Fibroblast of lung (primary cell): ENCODE measurements at regions not wholly inside any gene's neighbourhood (a gene's known extent, or its start where the extent isn't known, plus 50 kb on each side); places are given as distances from the start of the nearest gene placed in this dataset.

Experiments used
- DNase-seq, 2 donors: peaks; one replicate each; pipeline versions ENCODE4 v3.0.0 to v3.0.0-alpha.2; 2010; ENCODE audit warnings: low read depth in 2 of 2
- H2AFZ ChIP-seq: 2 replicates; pipeline ENCODE4 v1.5.1; 2012; ENCODE audit warnings: low read length, control low read depth, inconsistent platforms
- H3K27ac ChIP-seq: 2 replicates; pipeline ENCODE4 v1.5.1; 2011; ENCODE audit warnings: low read length, control low read depth; ENCODE audit not compliant: insufficient read depth
- H3K27me3 ChIP-seq: 2 replicates; pipeline ENCODE4 v1.5.1; 2011; ENCODE audit warnings: mild to moderate bottlenecking, low read length; ENCODE audit not compliant: control insufficient read depth, insufficient read depth
- H3K36me3 ChIP-seq: 2 replicates; pipeline ENCODE4 v1.5.1; 2011; ENCODE audit warnings: low read length; ENCODE audit not compliant: control insufficient read depth, insufficient read depth
- H3K4me1 ChIP-seq: 2 replicates; pipeline ENCODE4 v1.5.1; 2011; ENCODE audit warnings: low read length; ENCODE audit not compliant: control insufficient read depth, insufficient read depth; ENCODE audit errors: extremely low read depth
- H3K4me2 ChIP-seq: 2 replicates; pipeline ENCODE4 v1.5.1; 2011; ENCODE audit warnings: low read length, control low read depth; ENCODE audit not compliant: insufficient read depth; ENCODE audit errors: extremely low read depth
- H3K4me3 ChIP-seq, 4 experiments: fragments of 200-600 bp in 1 of 4; sonication (generic) in 1 of 4; replicated peaks in 1 of 4; 2 replicates each; pipeline ENCODE4 v1.5.1; 2011 to 2016; ENCODE audit warnings: low read length in 4 of 4, low read depth in 3 of 4, mild to moderate bottlenecking in 3 of 4, control low read depth in 2 of 4, inconsistent platforms in 1 of 4, mixed read lengths in 1 of 4; ENCODE audit not compliant: insufficient read depth in 1 of 4; ENCODE audit errors: control extremely low read depth in 1 of 4
- H3K79me2 ChIP-seq: 2 replicates; pipeline ENCODE4 v1.5.1; 2012; ENCODE audit warnings: mild to moderate bottlenecking, low read length, inconsistent platforms; ENCODE audit not compliant: control insufficient read depth, insufficient read depth
- H3K9ac ChIP-seq: 2 replicates; pipeline ENCODE4 v1.5.1; 2011; ENCODE audit warnings: mild to moderate bottlenecking, low read length, control low read depth; ENCODE audit not compliant: insufficient read depth
- H3K9me3 ChIP-seq: 2 replicates; pipeline ENCODE4 v1.5.1; 2012; ENCODE audit warnings: low read depth, low read length; ENCODE audit not compliant: control insufficient read depth, insufficient read depth
- H4K20me1 ChIP-seq: 2 replicates; pipeline ENCODE4 v1.5.1; 2011; ENCODE audit warnings: low read length; ENCODE audit not compliant: control insufficient read depth, insufficient read depth; ENCODE audit errors: extremely low read depth
- EZH2 ChIP-seq: IDR thresholded peaks from 2 replicates; pipeline ENCODE4 v1.5.1; 2012; ENCODE audit warnings: low read length, control low read depth, mild to moderate bottlenecking; ENCODE audit errors: missing control alignments
- TF ChIP-seq, protein P1 (sequence below), 2 donors: IDR thresholded peaks in 1 of 2; conservative IDR thresholded peaks in 1 of 2; 1 replicate in 1 of 2; 2 replicates in 1 of 2; pipeline ENCODE4 v1.5.1; 2011 to 2012; ENCODE audit warnings: low read length in 2 of 2, control low read depth in 1 of 2, inconsistent platforms in 1 of 2, low read depth in 1 of 2, mild to moderate bottlenecking in 1 of 2

DNA sequence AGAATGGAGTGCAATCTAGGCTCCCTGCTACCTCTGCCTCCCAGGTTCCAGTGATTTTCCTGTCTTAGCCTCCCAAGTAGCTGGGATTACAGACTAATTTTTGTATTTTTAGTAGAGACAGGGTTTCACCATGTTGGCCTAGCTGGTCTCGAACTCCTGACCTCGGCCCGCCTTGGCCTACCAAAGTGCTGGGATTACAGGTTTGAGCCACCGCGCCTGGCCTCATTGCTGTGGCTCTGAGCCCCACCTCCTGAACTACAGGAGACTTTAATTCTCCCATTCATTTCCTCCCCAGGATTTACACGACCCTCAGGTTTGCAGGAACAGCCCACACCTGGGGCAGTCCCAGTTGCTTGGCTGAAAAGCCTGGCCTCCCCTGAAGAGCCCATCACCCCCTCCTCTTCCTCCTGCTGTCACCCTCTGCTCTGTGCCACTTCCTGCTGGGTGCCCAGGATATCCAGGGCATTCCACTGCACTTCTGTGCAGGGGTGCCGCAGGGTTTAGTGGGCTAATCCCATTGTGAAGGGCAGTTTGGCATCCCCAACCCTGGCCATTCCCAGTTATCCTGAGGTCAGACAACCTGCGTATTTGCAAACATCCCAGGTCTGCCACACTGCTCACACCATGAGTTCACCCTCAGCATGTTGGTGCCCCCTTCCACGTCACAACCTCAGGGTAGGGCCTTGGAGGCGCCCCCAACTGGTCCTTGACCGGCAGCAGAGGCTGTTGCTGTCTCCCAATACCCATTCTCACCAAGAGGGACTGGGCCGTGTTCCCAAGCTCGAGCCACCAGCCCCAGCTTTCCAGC, 265.0 kb upstream of the IRX4 start:
- no peaks in the 10 kb centered on the region for H3K27me3 ChIP-seq
- no peaks in the 10 kb centered on the region for H3K4me1 ChIP-seq
- H4K20me1 ChIP-seq: no peaks in the 10 kb centered on the region
- no peak overlapping the region for H3K27ac ChIP-seq
- no peak overlapping the region for H2AFZ ChIP-seq
- TF ChIP-seq, protein P1, sequence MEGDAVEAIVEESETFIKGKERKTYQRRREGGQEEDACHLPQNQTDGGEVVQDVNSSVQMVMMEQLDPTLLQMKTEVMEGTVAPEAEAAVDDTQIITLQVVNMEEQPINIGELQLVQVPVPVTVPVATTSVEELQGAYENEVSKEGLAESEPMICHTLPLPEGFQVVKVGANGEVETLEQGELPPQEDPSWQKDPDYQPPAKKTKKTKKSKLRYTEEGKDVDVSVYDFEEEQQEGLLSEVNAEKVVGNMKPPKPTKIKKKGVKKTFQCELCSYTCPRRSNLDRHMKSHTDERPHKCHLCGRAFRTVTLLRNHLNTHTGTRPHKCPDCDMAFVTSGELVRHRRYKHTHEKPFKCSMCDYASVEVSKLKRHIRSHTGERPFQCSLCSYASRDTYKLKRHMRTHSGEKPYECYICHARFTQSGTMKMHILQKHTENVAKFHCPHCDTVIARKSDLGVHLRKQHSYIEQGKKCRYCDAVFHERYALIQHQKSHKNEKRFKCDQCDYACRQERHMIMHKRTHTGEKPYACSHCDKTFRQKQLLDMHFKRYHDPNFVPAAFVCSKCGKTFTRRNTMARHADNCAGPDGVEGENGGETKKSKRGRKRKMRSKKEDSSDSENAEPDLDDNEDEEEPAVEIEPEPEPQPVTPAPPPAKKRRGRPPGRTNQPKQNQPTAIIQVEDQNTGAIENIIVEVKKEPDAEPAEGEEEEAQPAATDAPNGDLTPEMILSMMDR (conservative IDR thresholded peaks at IDR 0.05 in 1 of 2, IDR thresholded peaks at IDR 0.05 in 1 of 2; ENCODE audit: low read depth in 1 of 2, low read length in 2 of 2): no peak
- TF ChIP-seq EZH2: no peak
- no peaks in the 10 kb centered on the region for H3K36me3 ChIP-seq
- H3K4me2 ChIP-seq: no peak overlapping the region
- DNase-seq: no peak
- no peaks in the 10 kb centered on the region for H3K9me3 ChIP-seq
- no peak overlapping the region for H3K4me3 ChIP-seq
- no peaks in the 10 kb centered on the region for H3K79me2 ChIP-seq
- no peak overlapping the region for H3K9ac ChIP-seq

DNA sequence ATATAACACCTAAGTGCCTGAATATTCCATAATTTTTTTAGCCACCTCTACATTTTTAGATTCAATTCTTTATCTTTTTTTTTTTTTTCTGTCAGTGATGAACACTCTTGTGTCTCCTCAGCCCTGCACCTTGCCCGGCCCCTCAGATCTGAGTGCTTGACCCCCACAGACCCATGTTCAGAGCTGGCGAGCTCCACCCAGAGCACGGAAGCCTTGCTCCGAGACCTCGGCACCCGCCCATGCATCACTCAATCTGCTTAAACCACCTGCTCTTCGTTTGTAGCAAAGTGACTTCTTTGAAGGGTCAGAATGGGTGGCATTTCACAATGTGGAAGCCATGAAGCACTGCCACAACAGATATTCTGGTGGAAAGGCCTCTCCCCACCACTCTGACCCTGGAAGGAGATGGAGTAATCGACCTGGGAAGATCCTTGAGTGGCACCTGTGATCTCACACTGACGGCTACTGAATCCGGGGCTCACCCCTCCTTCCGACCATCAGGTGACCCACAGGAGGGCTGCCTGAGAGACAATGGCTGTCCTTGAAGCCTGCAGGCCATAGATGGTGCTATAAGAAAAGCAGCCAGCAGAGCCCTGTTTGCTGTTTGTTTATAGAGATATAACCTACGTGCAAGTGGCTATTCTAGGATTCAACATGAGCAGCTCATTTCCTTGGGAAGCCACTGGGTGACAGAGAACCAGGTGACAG, 261.1 kb upstream of the IRX4 start:
- H3K9ac ChIP-seq: no peak overlapping the region
- no peaks in the 10 kb centered on the region for H4K20me1 ChIP-seq
- H3K27me3 ChIP-seq: no peaks in the 10 kb centered on the region
- H3K27ac ChIP-seq: no peak overlapping the region
- TF ChIP-seq, protein P1 (conservative IDR thresholded peaks at IDR 0.05 in 1 of 2, IDR thresholded peaks at IDR 0.05 in 1 of 2; ENCODE audit: low read depth in 1 of 2, low read length in 2 of 2): no peak
- TF ChIP-seq EZH2: no peak
- no peak overlapping the region for H3K4me3 ChIP-seq
- H3K4me1 ChIP-seq: no peaks in the 10 kb centered on the region
- H3K36me3 ChIP-seq: no peaks in the 10 kb centered on the region
- H2AFZ ChIP-seq: no peak overlapping the region
- no peaks in the 10 kb centered on the region for H3K79me2 ChIP-seq
- no peaks in the 10 kb centered on the region for H3K9me3 ChIP-seq
- H3K4me2 ChIP-seq: no peak overlapping the region
- DNase-seq: no peak

DNA sequence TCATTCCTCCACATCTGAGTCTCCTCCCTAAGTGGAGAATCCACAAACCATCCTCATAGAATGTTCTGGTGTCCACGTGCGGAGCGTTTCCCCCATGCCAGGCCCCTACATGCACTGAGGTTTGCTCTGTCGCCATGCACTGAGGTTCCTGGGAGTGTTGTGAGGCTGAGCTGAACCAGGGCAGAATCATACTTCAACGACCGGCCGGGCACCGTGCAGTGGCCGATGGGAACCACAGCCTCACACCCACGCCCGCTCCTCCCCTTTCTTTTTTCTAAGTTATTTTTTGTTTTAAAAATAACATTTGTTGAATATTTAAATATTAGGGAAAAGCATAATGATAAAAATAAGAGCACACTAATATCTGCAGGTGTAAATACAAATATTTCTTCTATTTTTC, 260.4 kb upstream of the IRX4 start:
- no peaks in the 10 kb centered on the region for H3K9me3 ChIP-seq
- no peak overlapping the region for H3K9ac ChIP-seq
- no peaks in the 10 kb centered on the region for H3K4me1 ChIP-seq
- H3K27me3 ChIP-seq: no peaks in the 10 kb centered on the region
- no peak overlapping the region for H3K27ac ChIP-seq
- no peak overlapping the region for H2AFZ ChIP-seq
- H3K79me2 ChIP-seq: no peaks in the 10 kb centered on the region
- H3K36me3 ChIP-seq: no peaks in the 10 kb centered on the region
- H3K4me2 ChIP-seq: no peak overlapping the region
- H4K20me1 ChIP-seq: no peaks in the 10 kb centered on the region
- TF ChIP-seq EZH2: no peak
- TF ChIP-seq, protein P1 (conservative IDR thresholded peaks at IDR 0.05 in 1 of 2, IDR thresholded peaks at IDR 0.05 in 1 of 2; ENCODE audit: low read depth in 1 of 2, low read length in 2 of 2): no peak
- DNase-seq: no peak
- H3K4me3 ChIP-seq: no peak overlapping the region
